ELR (cell line): ENCODE measurements at regions not wholly inside any gene's neighbourhood (a gene's known extent, or its start where the extent isn't known, plus 50 kb on each side); places are given as distances from the start of the nearest gene placed in this dataset.
"Not testable (repeated sequence)": the region's sequence is repeated elsewhere in the genome, so short reads cannot be mapped to it uniquely, and the experiment has no call there.

Experiments
- DNase-seq: peaks from one replicate; pipeline ENCODE4 v3.0.0-alpha.2; 2015; ENCODE audit warnings: low read depth

DNA sequence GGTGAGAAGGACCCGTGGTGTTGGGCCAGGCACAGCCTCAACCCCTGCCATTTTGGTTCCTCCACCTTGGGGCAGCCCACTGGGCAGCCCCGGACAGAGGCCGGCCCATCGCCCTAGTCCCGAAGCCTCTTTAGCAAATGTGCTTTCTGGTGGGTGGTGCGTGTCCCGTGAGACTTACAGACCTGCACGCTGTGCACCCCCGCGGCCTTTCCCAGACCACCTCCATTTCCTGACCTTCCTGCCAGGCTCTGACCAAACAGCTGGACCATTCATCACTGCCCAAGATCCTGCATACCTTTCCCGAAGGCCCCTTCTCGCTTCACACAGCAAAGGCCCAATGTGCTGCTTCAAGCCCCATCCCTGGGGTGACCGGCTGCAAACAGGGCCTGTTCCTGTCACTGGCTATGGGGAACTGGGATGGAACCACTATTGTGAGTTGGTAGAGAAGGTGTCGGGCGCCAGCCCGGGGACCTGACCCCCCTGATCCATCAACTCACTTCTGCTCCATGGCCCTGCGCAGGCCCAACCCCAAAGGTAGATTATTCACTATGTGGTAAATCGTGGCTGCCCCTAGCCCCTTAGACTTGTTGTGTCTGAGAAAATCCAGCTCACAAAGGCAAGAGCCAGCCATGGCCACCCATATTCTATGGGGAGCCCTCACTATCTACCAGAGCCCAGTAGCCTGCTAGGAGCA, 341.0 kb downstream of the EIPR1 start:
- DNase-seq: no peak

- no peak for DNase-seq
These were observed 342.1 kb downstream of the EIPR1 start for GRCh38 chr2:3035385-3036050.

DNA sequence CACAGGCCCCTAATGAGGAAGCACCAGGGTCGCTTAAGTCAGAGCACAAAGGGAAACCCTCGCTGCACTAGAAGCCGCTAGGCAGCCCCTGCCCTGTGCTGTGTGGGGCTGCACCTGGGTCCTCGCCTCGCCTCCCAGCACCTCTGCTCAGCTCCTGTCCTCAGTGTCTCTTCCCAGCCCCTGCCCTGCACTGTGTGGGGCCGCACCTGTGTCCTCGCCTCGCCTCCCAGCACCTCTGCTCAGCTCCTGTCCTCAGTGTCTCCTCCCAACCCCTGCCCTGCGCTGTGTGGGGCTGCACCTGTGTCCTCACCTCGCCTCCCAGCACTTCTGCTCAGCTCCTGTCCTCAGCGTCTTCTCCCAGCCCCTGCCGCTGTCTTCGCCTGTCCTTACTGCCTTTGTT, 342.8 kb downstream of the EIPR1 start:
- DNase-seq: no peak

GRCh38 chr2:3034396-3034795, 343.2 kb downstream of the EIPR1 start:
- no peak for DNase-seq

DNA sequence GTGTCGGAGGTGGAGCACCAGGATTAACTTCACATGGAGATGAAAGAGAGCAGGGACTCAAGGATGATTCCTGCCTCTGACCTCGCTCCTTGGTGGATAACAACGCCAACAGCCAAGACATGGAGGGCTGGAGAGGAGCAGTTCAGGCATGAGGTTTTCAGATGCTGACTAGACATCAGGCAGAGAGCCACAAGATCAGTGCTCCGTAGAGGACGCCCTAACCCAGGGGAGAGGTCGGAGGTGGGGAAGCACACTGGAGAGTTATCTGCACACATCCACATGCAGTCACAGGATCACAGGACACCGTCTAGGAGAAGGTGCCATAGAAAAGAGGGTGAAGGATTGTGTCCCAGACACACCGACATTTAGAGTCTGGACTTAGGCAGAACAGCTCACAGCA, 344.3 kb downstream of the EIPR1 start:
- DNase-seq: no peak

DNA sequence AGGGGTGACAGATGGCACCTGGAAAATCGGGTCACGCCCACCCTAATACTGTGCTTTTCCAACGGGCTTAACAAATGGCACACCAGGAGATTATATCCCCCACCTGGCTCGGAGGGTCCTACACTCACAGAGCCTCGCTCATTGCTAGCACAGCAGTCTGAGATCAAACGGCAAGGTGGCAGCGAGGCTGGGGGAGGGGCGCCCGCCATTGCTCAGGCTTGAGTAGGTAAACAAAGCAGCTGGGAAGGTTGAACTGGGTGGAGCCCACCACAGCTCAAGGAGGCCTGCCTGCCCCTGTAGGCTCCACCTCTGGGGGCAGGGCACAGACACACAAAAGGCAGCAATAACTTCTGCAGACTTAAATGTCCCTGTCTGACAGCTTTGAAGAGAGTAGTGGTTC, 346.8 kb downstream of the EIPR1 start:
- DNase-seq: not testable (repeated sequence)

DNA sequence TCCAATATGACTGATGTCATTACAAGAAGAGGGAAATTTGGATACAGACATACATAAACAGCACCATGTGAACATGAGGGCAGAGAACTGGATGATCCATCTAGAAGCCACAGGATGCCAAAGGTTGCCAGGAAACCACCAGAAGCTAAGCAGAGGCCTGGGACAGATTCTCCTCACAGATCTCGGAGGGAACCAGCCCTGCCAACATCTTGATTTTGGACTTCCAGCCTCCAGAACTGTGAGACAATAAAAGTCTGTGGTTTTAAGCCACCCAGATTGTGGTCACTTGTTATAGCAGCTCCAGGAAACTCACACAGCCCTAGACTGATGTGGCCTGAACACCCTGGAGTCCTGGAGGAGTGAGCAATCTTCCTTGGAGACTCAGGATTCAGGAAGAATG, 351.6 kb downstream of the EIPR1 start:
- no peak for DNase-seq

- DNase-seq: no peak
These were observed 352.4 kb downstream of the EIPR1 start for GRCh38 chr2:3025261-3025660.

DNA sequence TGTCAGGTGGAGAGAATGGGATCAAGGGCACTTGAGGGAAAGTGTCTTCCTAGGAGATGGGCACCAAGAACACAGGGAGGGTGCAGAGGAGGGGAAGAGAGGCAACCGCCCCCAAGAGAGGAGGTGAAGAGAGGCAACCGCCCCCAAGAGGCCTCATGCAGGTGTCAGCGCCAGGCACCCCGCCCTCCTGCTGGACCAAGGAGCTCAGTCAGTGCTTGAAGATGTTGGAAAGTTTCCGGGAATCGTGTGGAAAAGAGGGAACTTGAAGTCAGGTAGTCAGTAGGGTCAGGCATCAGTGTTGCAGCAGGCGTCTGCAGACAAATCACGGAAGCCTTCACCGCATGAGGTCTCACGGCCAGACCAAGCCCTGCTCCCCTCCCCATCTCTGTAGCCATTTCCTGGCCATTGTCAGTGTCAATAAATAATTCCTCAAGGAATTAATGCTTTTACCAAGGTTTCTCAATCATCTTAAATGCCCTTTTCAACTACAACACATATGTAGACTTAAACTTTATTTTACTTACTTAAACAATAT, 353.1 kb downstream of the EIPR1 start:
- no peak for DNase-seq

GRCh38 chr2:3023531-3023930, 354.1 kb downstream of the EIPR1 start:
- no peak for DNase-seq

DNA sequence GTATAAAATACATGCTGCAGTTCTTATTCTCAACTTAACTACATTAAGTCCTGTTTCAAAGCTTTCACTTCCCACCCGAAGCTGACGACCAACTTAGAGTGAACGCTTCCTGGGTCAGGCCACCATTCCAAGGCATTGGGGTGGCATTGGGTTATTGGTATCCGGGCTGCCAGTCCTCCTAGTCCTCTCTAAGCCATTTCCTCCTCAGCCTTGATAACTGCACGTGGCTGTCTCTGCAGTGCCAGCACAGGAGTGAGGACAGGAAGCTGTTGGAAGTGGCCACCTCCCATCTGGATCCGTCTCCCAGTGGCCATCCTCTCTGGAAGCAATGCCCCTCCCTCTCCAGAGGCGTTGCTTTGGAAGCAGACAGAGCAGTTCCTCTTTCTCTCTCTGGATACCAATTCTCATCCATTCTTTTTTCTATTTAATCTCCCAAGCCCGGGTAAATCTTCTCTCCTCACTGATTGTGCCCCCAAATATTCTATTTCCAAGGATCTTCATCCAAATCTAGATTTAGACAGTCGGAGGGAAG, 354.7 kb downstream of the EIPR1 start:
- DNase-seq: no peak

DNA sequence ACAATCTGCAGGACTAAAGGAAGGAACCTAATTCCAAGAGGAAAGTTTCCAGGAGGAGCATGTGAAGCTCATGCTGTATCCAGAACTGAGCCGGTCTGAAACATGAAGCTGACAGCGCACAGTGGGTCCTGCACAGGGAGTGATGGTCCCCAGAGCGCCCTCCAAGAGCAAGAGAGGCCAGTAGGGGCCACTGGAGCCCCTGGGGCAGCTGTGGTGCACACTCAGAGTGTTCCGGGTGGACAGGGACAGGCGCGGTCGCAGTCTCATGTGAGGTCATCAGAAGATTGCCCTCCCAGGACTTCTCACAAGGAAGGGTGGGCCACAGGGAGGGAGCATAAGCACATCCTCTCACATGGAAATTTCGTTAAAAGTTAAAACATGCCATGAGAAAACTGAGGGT, 355.9 kb downstream of the EIPR1 start:
- no peak for DNase-seq

DNA sequence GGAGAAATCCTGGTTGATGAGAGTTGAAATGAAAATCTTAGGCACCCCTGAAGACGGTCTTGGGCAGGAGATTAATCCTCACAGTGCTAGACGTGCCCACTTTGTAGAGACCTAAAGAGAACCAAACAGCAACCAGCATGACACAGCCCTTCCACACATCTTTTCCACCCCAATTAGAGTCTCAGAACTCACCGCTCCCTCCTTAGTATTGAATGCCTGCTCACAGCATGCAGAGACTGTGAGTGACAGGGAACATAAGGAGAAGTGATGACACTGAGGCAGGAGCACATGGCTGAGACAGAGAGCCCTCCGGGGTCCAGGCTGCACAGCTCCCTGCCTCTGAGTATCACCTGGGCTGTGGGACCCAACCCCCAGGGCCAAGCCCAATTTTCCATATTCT, 367.6 kb downstream of the EIPR1 start:
- DNase-seq: no peak

DNA sequence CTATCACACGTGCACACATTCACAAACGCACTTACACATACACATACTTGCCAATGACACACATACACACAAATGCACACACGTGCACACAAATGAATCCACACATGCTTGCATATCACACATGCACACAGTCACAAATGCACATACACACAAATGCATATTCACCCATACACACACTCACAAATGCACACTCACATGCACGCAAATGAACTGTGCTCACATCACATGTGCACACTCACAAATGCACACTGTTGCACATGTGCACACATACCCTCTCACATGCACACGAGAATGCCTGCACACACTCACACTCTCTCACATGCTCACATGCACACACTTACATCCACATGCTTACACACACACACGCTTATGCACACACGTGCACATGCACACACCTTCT, 368.1 kb downstream of the EIPR1 start:
- no peak for DNase-seq

GRCh38 chr2:3009005-3009404, 368.6 kb downstream of the EIPR1 start:
- DNase-seq: no peak

DNA sequence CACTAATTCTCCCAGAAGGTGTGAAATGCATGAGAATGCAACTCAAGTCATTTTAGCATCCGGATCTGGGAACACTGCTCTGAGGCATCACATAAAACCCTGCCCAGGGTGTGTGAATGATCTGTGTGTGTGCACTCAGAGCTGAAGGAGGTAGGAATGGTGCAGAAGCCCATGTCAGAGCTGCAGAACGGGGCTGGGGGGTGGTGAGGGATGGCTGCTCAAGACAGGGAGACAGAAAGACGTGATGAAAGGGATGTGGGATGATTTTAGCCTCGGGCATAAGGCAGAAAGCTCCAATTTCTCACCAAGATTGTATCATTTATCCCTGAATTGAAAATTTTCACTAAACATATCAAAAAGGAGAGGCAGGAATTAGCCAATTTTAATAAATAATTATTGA, 369.1 kb downstream of the EIPR1 start:
- DNase-seq: no peak

- DNase-seq: no peak
These were observed 370.5 kb downstream of the EIPR1 start for GRCh38 chr2:3007135-3007534.

DNA sequence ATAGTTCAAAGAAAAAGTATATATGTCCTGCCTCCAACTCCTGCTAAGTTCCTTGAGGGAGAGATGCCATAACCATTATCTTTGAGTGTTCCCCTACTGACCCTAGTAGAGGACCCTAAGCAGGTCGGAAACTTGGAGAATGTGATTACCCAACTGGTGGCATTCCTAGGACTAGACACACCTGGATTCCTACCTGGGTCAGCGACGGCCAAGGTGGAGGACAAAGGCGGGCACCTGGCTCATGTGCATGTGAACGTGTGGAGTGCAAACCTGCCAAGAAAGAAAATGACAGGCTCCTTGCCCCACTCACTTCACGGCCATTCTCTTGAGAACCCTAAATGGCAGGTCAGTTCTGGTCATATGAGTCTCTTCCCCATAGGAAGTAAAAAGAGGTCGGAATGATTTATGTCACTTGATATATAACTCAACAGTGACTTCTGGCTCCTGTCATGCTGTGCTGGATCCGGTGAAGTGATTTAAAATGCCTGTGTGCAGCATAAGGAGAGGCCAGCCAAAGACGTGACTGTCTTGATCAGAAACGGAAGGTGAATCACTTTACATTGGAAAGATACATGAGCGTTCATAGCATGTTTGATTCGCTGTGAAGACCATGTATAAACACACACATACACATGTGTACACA, 371.6 kb downstream of the EIPR1 start:
- no peak for DNase-seq

DNA sequence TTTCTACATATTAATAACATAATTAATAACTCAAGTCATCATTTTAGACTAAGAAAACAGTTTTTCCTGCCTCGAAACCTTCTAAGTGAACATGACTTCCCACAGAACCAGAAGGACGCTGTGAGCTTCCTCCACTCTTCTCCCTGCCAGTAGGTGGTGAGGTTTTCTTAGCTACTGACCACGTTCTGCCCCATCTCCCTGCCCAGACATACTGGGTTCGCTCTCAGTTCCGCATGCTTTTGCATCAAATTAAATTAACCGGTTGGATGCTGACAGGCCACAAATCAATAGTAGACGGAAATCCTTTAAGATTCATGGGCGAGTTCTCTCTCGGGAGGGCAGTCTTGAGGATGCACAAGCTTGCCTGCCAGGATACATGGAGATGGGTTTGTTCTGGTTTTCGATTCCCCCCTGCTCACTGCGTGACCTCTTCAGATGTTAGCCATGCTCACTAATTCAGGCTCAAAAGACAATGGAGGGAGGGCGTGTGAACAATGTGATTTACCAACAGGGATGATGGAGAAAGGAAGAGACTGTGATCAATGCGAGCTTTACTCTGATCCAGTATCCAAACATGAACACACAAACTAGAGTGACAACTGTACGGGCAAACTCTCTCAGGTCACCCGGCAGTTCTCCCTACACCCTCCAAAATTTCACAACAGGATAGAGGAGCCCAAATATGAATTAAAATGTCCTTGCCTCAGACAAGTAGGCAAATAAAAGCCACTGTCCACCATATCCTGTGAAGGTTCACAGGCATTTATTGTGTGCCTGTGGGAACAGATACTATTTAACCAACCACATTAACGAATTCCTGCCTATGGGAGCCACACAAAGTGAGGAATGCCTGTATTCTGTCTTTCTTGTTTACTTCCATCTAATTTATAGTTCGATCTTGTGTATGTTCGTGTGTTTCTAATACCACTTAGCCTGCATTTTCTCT, 375.7 kb downstream of the EIPR1 start:
- no peak for DNase-seq

DNA sequence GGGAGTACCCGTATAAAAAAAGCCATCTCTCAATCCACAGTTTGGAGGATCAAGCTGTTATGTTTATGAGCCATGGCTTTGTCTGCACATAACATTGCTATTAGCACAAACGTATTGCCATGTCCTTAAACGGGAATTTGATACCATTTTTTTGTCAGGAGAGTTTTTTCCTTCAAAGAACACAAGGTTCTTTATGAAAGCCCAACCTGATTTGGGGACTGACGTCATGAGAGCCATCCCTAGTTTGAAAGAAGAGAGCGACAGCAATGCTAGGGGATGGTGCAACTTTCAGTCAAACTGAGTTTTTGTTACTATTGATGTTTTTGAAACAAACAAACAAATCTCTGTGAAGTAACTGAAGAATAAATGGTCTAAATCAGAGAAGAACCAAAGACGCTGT, 376.6 kb downstream of the EIPR1 start:
- no peak for DNase-seq

DNA sequence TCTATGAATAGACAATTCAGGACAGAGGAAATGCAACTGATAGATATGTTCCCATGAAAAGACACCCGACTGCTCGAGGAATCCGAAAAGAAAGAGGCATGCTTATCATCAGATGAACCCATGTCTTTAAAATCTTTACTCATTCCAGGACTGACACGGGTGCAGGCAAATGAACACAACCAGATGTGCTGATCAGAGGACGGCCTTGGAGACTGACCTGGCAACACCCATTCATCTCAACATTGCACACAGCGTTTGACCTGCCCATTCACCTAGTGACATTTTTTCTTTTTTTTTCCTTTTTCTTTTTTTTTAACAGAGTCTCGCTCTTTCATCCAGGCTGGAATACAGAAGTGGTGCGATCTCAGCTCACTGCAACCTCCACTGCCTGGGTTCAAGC, 377.5 kb downstream of the EIPR1 start:
- no peak for DNase-seq

- no peak for DNase-seq
These were observed 378.6 kb downstream of the EIPR1 start for GRCh38 chr2:2998971-2999370.
